Osteoblast (primary cell): ENCODE measurements at regions not wholly inside any gene's neighbourhood (a gene's known extent, or its start where the extent isn't known, plus 50 kb on each side); places are given as distances from the start of the nearest gene placed in this dataset.

Source experiments
- DNase-seq: peaks from one replicate; pipeline ENCODE4 v3.0.0; 2011; ENCODE audit warnings: low spot score, mixed read lengths; ENCODE audit not compliant: insufficient read length; ENCODE audit errors: missing footprints
- H2AFZ ChIP-seq: 2 replicates; pipeline ENCODE4 v1.6.0; 2011; ENCODE audit warnings: mild to moderate bottlenecking, low read length
- H3K27ac ChIP-seq: 2 replicates; pipeline ENCODE4 v1.5.1; 2011; ENCODE audit warnings: mild to moderate bottlenecking, low read depth, low read length, moderate library complexity
- H3K27me3 ChIP-seq: 2 replicates; pipeline ENCODE4 v1.6.0; 2012; ENCODE audit warnings: mild to moderate bottlenecking, control low read depth, inconsistent platforms, low read length, moderate library complexity; ENCODE audit not compliant: insufficient read depth
- H3K36me3 ChIP-seq: 2 replicates; pipeline ENCODE4 v1.5.1; 2011; ENCODE audit warnings: mild to moderate bottlenecking, low read length, control low read depth, moderate library complexity; ENCODE audit not compliant: insufficient read depth
- H3K4me1 ChIP-seq: 2 replicates; pipeline ENCODE4 v1.5.1; 2011; ENCODE audit warnings: mild to moderate bottlenecking, low read length, control low read depth, moderate library complexity; ENCODE audit not compliant: insufficient read depth
- H3K4me2 ChIP-seq: 2 replicates; pipeline ENCODE4 v1.6.0; 2011; ENCODE audit warnings: mild to moderate bottlenecking, low read length; ENCODE audit not compliant: insufficient read depth
- H3K4me3 ChIP-seq: fragments of 200-600 bp; sonication (generic); 3 replicates; pipeline ENCODE4 v1.5.1; 2012; ENCODE audit warnings: mild to moderate bottlenecking, low read length, inconsistent platforms; ENCODE audit not compliant: insufficient read depth
- H3K79me2 ChIP-seq: 2 replicates; pipeline ENCODE4 v1.6.0; 2012; ENCODE audit warnings: mild to moderate bottlenecking, low read length, control low read depth, inconsistent platforms; ENCODE audit not compliant: insufficient read depth
- H3K9me3 ChIP-seq: 2 replicates; pipeline ENCODE4 v1.5.1; 2011; ENCODE audit warnings: low read depth, low read length, control low read depth
- H4K20me1 ChIP-seq: 2 replicates; pipeline ENCODE4 v1.6.0; 2012; ENCODE audit warnings: mild to moderate bottlenecking, low read length, control low read depth; ENCODE audit not compliant: insufficient read depth
- CTCF ChIP-seq: IDR thresholded peaks from 2 replicates; pipeline ENCODE4 v1.5.1; 2011; ENCODE audit warnings: mild to moderate bottlenecking, low read depth, low read length, moderate library complexity; ENCODE audit errors: extremely low read depth

GRCh38 chr7:118801366-118801765 lies 576.9 kb downstream of the ANKRD7 start:
- Histone ChIP-seq H2AFZ (no peak overlapping the region), H3K9me3 (peaks cover 3% of the 10 kb centered on the region), H3K27ac (no peak overlapping the region), H3K36me3 (no peaks in the 10 kb centered on the region), H4K20me1 (no peaks in the 10 kb centered on the region), H3K4me3 (no peak overlapping the region), H3K4me2 (no peak overlapping the region), H3K4me1 (no peaks in the 10 kb centered on the region), H3K79me2 (no peaks in the 10 kb centered on the region), H3K27me3 (no peaks in the 10 kb centered on the region)
- no peak for DNase-seq
- TF ChIP-seq CTCF: no peak

GRCh38 chr7:118802726-118803125 lies 578.2 kb downstream of the ANKRD7 start:
- H2AFZ ChIP-seq: no peak overlapping the region
- no peak overlapping the region for H3K27ac ChIP-seq
- H3K27me3 ChIP-seq: no peaks in the 10 kb centered on the region
- peaks cover 3% of the 10 kb centered on the region for H3K9me3 ChIP-seq
- H3K4me2 ChIP-seq: no peak overlapping the region
- TF ChIP-seq CTCF: no peak
- H3K4me1 ChIP-seq: no peaks in the 10 kb centered on the region
- no peaks in the 10 kb centered on the region for H4K20me1 ChIP-seq
- DNase-seq: no peak
- no peak overlapping the region for H3K4me3 ChIP-seq
- no peaks in the 10 kb centered on the region for H3K36me3 ChIP-seq
- H3K79me2 ChIP-seq: no peaks in the 10 kb centered on the region

GRCh38 chr7:118826246-118826645 lies 601.7 kb downstream of the ANKRD7 start:
- Histone ChIP-seq H3K4me2 (no peak overlapping the region), H3K4me3 (no peak overlapping the region), H3K79me2 (no peaks in the 10 kb centered on the region), H3K9me3 (peaks cover 4% of the 10 kb centered on the region), H3K36me3 (no peaks in the 10 kb centered on the region), H3K27ac (no peak overlapping the region), H3K27me3 (no peaks in the 10 kb centered on the region), H3K4me1 (no peaks in the 10 kb centered on the region), H2AFZ (no peak overlapping the region), H4K20me1 (no peaks in the 10 kb centered on the region)
- no peak for TF ChIP-seq CTCF
- no peak for DNase-seq

- Histone ChIP-seq H3K27ac (no peak overlapping the region), H2AFZ (no peak overlapping the region), H3K4me3 (no peak overlapping the region), H3K4me2 (no peak overlapping the region), H3K4me1 (no peaks in the 10 kb centered on the region), H3K79me2 (no peaks in the 10 kb centered on the region), H3K36me3 (no peaks in the 10 kb centered on the region), H3K27me3 (no peaks in the 10 kb centered on the region), H3K9me3 (peaks cover 3% of the 10 kb centered on the region), H4K20me1 (no peaks in the 10 kb centered on the region)
- no peak for TF ChIP-seq CTCF
- no peak for DNase-seq
Measured at GRCh38 chr7:118836933-118837332, 612.4 kb downstream of the ANKRD7 start.
